ENCODE measurements at regions not wholly inside any gene's neighbourhood (a gene's known extent, or its start where the extent isn't known, plus 50 kb on each side); places are given as distances from the start of the nearest gene placed in this dataset.

- FAIRE-seq (no peak), DNase-seq (ENCODE audit: low read depth in 1 of 2, low spot score in 2 of 2) (no peak)
- no peaks in the 10 kb centered on the region for H3K79me2 ChIP-seq (ENCODE audit: control insufficient read depth in 1 of 2, insufficient read depth in 2 of 2, low read length in 2 of 2)
- no peaks in the 10 kb centered on the region for H3K4me1 ChIP-seq (replicated peaks in 1 of 4; ENCODE audit: control insufficient read depth in 3 of 4, insufficient read depth in 4 of 4, low read length in 3 of 4)
- H3K14ac ChIP-seq (ENCODE audit: insufficient read length) = no peak overlapping the region
- TF ChIP-seq BRCA1 (IDR thresholded peaks at IDR 0.05; ENCODE audit: low read depth, low read length) (no peak), SP4 (IDR thresholded peaks at IDR 0.05; ENCODE audit: low read length) (no peak)
- no peak overlapping the region for H3K27ac ChIP-seq (ENCODE audit: low read depth, low read length)
- H3K23me2 ChIP-seq (ENCODE audit: low read depth, low read length) = no peaks in the 10 kb centered on the region
- H2BK120ac ChIP-seq (replicated peaks; ENCODE audit: low read depth, low read length) = no peak overlapping the region
- H2BK15ac ChIP-seq (ENCODE audit: low read length) = no peak overlapping the region
- no peak overlapping the region for H3K56ac ChIP-seq (replicated peaks; ENCODE audit: insufficient read length, low read depth, low read length)
- no peak overlapping the region for H4K91ac ChIP-seq (replicated peaks; ENCODE audit: insufficient read length, low read length)
- no peaks in the 10 kb centered on the region for H3K27me3 ChIP-seq (replicated peaks in 1 of 4; ENCODE audit: control insufficient read depth in 3 of 4, extremely low read depth in 1 of 4, insufficient read depth in 3 of 4, low read length in 3 of 4)
- H2AK5ac ChIP-seq (ENCODE audit: low read depth, low read length) = no peak overlapping the region
- H2BK12ac ChIP-seq (ENCODE audit: low read depth, low read length) = no peak overlapping the region
- no peak overlapping the region for H3K4me2 ChIP-seq (ENCODE audit: insufficient read depth in 1 of 2, low read depth in 2 of 2, low read length in 2 of 2)
- no peak overlapping the region for H4K5ac ChIP-seq (ENCODE audit: insufficient read length, low read depth, low read length)
- H3K23ac ChIP-seq (ENCODE audit: insufficient read length) = no peak overlapping the region
- no peak overlapping the region for H2BK20ac ChIP-seq (ENCODE audit: low read length)
- H2AFZ ChIP-seq (ENCODE audit: low read length) = no peak overlapping the region
- H3K79me1 ChIP-seq (ENCODE audit: low read depth, low read length) = no peaks in the 10 kb centered on the region
- no peak overlapping the region for H3K9ac ChIP-seq (replicated peaks in 1 of 4; ENCODE audit: extremely low read depth in 1 of 4, low read depth in 3 of 4, low read length in 3 of 4)
- no peaks in the 10 kb centered on the region for H3K36me3 ChIP-seq (ENCODE audit: control insufficient read depth in 2 of 4, insufficient read depth in 4 of 4, low read length in 3 of 4)
- no peak overlapping the region for H4K8ac ChIP-seq (ENCODE audit: extremely low read depth, insufficient read depth, low read length)
- H3K4ac ChIP-seq (replicated peaks; ENCODE audit: insufficient read length, low read depth, low read length) = no peak overlapping the region
- 89% methylated on average over 1 of the region's 1 CpG; no CpG with 5 or more reads in 1 of the 2 experiments for WGBS, 2 experiments (ENCODE audit: extremely low coverage in 1 of 2, insufficient coverage in 1 of 2, insufficient read length in 1 of 2, insufficient replicate concordance in 2 of 2, low coverage in 1 of 2, low lambda C conversion rate in 2 of 2, missing lambda C conversion rate in 1 of 2)
- no peak overlapping the region for H2BK5ac ChIP-seq (ENCODE audit: low read depth, low read length)
- no peak overlapping the region for H3K18ac ChIP-seq (ENCODE audit: extremely low read depth, low read length)
- H3K9me3 ChIP-seq (ENCODE audit: insufficient read depth in 2 of 2, low read depth in 1 of 2, low read length in 1 of 2) = no peaks in the 10 kb centered on the region; a peak in 1 of 4 replicates
- no peaks in the 10 kb centered on the region for H4K20me1 ChIP-seq (replicated peaks in 1 of 2; ENCODE audit: control insufficient read depth in 1 of 2, insufficient read depth in 2 of 2, low read length in 2 of 2)
- CTCF ChIA-PET (ENCODE audit: partially characterized antibody) = no interaction called here
- no peak overlapping the region for H3K4me3 ChIP-seq (ENCODE audit: extremely low read depth in 1 of 4, insufficient read depth in 2 of 4, low read depth in 3 of 4, low read length in 4 of 4)
- POLR2A ChIA-PET (ENCODE audit: partially characterized antibody) = no interaction called here
These were observed 434.0 kb upstream of the BTBD3 start for GRCh38 chr20:11483697-11484096.

Data from H1 (cell line).